Left lobe of liver (tissue), 2 donors: ENCODE measurements at regions not wholly inside any gene's neighbourhood (a gene's known extent, or its start where the extent isn't known, plus 50 kb on each side); places are given as distances from the start of the nearest gene placed in this dataset.

Source experiments
- ATAC-seq: fragments of 200-7000 bp; cut with Tn5 transposase; one replicate; pipeline ENCODE4 v1.9.1; 2020; ENCODE audit warnings: mild to moderate bottlenecking, moderate library complexity
- DNase-seq: peaks from one replicate; pipeline ENCODE4 v3.0.0-alpha.2; 2020; ENCODE audit warnings: low spot score
- donor health status: DM: no; HTN: no; CAD: no; lungs with moderate emphysema.
- donor health status: DM: no; HTN: yes; CAD: no.

GRCh38 chr22:22392131-22392530, 116.4 kb downstream of the ZNF280B start:
- peak; percentile 11 for DNase-seq
- ATAC-seq = no peak

DNA sequence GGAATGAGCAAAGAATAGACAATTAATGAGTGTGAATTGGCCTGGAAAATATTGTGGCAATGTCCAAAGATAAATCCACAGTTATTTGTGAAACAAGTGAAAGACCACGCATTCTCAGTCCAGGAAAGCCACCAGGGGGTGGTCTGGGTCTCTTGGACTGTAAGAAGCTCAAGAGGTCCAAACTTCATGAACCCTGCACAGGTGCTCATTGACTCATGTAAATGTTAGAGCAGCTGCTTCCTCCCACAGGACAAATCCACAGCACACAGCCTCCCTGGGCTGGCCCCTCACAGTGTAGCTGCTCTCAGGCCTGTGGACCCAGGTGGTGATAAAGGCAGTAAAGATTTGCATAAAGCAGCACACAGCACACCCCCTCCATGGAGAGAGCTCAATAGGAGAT, 114.0 kb downstream of the ZNF280B start:
- no peak for ATAC-seq

GRCh38 chr22:22395245-22395644, 113.3 kb downstream of the ZNF280B start:
- no peak for ATAC-seq
- DNase-seq = peak; percentile 40

More for the DNA sequence above, 114.0 kb downstream of the ZNF280B start:
- peak; percentile 24 for DNase-seq

GRCh38 chr22:22396741-22397291, 111.7 kb downstream of the ZNF280B start:
- DNase-seq (peak; percentile 33), ATAC-seq (no peak)

DNA sequence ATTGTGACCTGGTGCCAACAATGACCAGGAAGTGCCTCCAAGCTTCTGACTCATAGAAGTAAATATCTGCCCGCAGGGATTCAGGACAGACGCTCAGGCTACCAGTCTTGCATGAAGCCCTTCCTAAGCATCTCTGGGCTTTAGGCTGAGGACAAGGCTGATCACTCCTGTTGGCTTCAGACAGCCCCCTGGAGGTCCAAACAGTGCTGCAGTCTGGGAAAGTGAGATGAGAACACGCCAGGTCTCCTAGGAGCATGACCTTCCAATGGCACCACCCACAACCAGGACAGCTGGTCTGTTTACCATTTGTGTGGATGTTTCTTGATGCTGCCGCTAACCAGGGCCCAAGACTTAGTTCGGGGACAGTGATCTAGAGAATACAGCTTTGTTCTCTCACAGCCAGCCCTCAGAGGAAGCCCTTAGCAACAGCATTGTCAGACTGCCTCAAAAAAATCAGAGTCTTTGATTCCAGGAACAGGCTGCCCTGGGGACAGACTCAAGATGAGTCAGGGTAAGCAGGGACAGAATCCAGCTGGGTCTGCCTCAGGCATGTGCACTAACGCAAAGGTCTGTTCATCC, 111.2 kb downstream of the ZNF280B start:
- no peak for ATAC-seq
- DNase-seq = peak; percentile 36

GRCh38 chr22:22397875-22398524, 110.5 kb downstream of the ZNF280B start:
- no peak for ATAC-seq
- DNase-seq = peak; percentile 28

DNA sequence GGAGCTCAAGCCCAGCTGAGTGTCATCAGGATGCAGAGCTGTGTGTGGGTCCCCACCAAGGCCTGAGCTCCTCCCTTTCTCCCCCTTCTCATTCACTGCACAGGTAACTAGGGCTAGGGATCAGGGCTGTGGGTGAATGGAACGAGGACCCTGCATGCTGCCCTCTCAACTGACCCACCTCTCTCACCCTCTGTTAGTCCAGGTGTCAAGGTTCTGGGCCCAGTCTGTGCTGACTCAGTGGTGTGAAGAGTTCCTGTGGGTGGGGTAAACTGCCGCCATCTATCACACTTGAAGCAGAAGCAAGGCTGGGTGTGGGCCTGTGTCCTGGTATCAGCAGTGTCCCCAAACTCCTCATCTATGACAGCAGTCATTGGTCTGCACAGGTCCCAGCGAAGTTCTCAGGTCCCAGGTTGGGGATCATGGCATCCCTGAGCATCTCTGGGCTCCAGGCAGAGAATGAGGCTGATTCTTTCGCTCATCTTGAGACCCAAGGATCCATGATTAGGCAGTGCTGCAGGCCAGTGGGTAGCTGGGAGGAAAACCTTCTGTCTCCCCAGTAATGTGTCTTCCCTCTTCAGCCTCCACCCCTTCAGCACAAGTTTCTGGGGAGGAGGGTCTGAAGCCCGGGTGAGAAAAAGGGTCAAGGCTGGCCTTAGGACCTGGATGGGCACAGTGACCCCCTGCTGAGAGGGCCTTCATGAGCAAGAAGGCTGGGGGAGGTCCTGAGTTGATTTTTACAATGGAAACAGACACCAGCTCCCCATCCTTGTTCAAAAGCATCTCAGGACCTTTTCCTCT, 109.8 kb downstream of the ZNF280B start:
- DNase-seq = peak; percentile 22
- ATAC-seq = no peak

DNA sequence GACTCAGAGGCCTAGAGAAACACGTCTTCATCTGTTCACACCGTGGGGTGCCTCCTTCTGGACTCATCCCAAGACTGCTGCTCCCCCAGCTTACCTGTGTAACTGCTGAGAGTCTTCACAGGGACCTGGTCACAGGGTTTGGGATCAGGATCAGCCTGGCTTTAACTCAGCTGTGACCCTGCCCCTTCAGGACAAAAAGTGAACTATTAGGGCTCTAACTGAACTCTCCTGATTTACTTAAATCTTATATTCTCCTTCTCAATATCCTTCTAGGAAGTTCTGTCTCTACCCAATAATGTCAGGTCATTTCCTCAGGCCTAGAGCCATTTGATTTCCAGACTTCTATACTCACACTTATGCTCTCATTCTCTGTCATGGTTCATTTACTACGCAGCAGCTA, 108.4 kb downstream of the ZNF280B start:
- DNase-seq = peak; percentile 21

DNA sequence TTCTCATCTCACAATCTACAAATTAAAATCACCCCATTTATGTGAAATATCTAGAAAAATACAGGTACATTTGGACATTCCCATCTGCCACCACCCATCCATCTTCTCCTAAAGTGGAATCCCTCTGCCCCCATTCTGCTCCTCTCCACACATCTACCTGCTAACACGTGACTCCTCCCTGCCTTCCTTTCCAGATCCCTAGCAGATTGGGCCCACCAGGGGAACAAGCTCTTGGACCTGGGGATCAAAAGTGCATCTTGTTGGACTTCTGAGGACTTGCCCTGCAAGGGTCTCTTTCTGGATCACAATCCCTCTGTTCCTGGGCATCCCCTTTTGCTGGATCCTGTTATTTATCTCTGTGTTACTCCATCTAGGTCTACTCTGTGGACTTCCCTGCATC, 107.6 kb downstream of the ZNF280B start:
- DNase-seq = no peak

More for the DNA sequence above, 108.4 kb downstream of the ZNF280B start:
- ATAC-seq = no peak

GRCh38 chr22:22401381-22401780, 107.2 kb downstream of the ZNF280B start:
- ATAC-seq = no peak
- no peak for DNase-seq

More for the DNA sequence above, 107.6 kb downstream of the ZNF280B start:
- no peak for ATAC-seq

DNA sequence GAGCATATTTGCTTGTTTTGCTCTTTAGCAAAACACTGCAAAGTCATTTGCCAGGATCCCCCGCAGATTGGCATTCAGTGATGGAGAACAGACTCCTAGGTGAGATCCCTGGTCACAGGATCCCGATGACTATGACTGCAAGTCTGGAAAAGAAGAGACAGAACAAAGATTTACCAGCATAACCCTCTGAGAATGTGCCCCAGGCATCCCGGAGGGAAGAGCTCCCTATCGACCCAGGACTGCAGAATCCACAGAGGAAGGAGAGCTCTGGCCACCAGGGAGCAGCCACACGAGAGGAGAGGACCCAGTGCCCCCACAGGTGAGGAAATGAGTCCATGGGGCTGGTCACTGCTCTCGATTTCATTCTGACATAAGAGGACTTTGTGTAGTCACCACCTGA, 105.2 kb downstream of the ZNF280B start:
- DNase-seq = peak; percentile 26
- ATAC-seq = no peak

DNA sequence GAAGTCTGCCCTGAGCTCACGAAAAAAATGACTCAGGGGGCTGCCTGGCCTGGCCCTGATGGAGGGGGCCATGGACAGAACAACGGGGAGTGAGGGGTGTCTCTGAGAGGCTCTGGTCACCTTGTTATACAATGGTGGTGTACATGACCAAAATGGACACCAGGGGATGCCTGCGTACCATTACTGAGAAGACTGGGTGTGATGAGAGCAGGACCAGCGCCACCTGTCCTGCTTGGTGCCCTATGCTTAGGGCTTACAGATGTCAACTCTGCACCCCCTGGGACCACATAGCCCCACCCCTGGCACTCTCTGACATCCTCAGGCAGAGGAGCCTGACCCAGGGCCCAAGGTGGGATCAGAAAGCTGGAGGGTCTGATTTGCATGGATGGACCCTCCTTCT, 104.8 kb downstream of the ZNF280B start:
- peak; percentile 27 for DNase-seq
- ATAC-seq = no peak

DNA sequence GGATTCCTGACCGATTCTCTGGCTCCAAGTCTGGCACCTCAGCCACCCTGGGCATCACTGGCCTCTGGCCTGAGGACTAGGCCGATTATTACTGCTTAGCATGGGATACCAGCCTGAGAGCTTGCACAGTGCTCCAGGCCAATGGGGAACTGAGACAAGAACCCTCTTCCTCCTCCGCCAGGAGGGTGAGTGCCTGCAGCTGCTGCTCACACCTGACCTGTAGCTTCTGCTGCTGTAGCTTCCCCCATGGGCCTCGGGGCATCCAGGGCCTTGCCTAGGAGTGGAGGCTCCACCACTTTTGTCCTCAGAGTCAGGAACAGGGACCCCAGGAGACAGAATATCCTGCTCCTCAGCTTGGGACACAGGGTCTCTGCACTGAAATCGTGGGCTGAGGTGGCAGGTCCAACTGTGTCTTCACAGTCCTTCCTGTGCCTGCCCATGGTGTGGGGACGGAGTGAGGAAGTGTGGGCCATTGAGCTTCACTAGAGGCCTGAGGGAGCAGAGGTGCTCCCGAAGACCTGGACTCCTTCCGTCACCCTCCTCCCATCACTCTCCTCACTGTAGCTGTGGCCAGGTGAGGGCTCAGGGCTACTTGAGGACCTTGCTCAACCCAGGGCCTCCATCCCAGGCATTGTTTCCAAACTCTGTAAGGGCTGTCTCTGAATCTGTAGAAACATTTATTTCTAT, 103.8 kb downstream of the ZNF280B start:
- ATAC-seq = no peak

DNA sequence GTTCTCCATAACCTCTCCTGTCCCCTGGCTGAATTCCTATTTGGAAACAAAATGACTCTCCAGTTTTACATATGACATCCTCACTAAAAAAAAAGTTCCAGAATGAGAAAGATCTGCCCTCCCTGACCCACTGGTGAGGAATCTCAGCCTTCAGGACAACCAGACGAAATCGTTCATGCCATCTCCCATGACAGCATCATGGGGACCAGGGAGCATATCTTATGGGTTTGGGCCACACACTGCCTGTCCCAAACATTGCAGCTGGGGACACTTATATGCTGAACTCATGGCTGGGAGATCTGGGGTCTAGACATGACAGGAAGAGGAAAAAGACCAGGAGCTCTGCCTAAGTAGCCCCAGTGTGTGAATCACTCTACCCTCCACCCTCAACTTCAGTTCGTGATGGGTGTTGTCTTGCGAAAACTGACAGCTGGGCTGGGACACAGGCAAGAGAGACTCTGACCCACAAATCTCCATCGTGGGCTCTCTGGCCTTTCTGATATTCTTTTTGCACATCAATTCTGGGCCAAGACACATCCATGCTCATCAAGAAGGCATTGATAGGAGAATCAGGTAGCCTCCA, 102.0 kb downstream of the ZNF280B start:
- DNase-seq = no peak

More for the DNA sequence above, 103.8 kb downstream of the ZNF280B start:
- DNase-seq = peak; percentile 33

DNA sequence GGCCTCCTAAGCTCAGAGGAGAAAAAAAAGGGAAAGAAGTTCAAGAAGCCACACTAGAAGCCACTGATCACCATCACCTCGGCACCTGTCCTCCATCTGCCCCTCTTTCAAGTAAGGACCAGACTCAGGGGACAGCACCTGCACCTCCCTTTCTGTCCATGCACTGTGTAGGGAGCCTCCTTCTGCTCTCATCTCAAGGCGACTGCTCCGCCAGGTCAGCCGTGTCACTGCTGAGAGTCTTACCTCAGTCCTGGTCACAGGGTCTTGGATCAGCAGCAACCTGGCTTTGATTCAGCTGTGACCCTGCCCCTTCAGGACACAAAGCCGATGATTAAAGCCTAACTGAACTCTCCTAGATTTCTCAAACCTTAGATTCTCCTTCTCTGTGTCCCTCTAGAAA, 101.5 kb downstream of the ZNF280B start:
- no peak for ATAC-seq
- DNase-seq = peak; percentile 30

More for the DNA sequence above, 102.0 kb downstream of the ZNF280B start:
- ATAC-seq = no peak

DNA sequence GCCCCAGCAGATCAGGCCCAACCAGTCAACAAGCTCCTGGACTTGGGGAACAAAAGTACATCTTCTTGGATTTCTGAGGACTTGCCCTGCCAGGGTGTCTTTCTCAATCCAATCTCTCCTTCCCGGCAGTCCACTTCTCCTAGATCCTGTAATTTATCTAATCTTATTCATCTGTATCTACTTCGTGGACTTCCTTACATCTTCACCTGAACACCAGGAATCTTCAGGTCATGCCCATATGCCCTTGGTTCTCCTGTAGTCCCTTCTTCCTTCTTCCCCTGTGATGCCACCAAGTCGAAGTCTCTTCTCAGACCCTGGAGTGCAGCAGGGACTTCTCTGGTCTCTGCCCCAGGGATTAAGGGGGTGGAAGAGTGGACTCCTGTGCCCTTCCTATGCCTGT, 100.3 kb downstream of the ZNF280B start:
- DNase-seq (no peak), ATAC-seq (no peak)

- peak; percentile 50 for DNase-seq
- peak; percentile 95 for ATAC-seq
These were observed 99.5 kb downstream of the ZNF280B start for GRCh38 chr22:22408731-22409696.

DNA sequence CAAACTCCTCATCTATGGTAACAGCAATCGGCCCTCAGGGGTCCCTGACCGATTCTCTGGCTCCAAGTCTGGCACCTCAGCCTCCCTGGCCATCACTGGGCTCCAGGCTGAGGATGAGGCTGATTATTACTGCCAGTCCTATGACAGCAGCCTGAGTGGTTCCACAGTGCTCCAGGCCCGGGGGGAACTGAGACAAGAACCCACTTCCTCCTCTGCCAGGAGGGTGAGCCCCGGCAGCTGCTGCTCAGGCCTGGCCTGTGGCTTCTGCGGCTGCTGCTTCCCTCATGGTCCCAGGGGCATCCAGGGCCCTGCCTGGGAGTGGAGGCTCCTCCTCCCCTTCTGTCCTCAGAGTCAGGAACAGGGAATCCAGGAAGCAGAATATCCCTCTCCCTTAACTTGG, 98.4 kb downstream of the ZNF280B start:
- DNase-seq = peak; percentile 35
- no peak for ATAC-seq

DNA sequence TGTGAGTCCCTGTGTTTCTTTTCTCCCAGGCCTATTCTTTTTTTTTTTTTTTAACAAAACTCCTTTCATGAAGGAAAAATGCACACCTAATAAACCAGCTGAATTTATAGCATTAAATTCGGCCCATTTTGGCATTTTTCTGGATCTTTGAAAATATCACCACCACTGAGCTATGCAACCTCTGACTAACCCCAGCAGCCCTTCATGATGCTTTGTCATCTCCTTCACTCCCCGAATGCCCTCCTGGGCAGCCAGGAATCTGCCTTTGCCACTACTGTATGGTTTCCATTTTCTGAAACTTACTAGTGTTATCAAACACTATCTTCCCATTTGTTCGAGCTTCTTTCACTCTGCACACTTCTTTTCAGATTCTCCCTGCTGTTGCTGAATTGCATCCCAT, 97.9 kb downstream of the ZNF280B start:
- DNase-seq (no peak), ATAC-seq (no peak)
